Astrocyte (in vitro differentiated cells and primary cell): ENCODE measurements at regions not wholly inside any gene's neighbourhood (a gene's known extent, or its start where the extent isn't known, plus 50 kb on each side); places are given as distances from the start of the nearest gene placed in this dataset.

ENCODE experiments used
- DNase-seq: peaks from one replicate; pipeline ENCODE4 v3.0.0-alpha.2; 2010; ENCODE audit warnings: low read depth
- FAIRE-seq: peaks from 2 replicates; lab custom pipeline; 2011; peaks lifted over from hg19 to GRCh38; lab: Jason Lieb, UNC
- H2AFZ ChIP-seq: 2 replicates; pipeline ENCODE4 v1.6.0; 2012; ENCODE audit warnings: low read depth, low read length, inconsistent platforms
- H3K27ac ChIP-seq: 2 replicates; pipeline ENCODE4 v1.5.1; 2011; ENCODE audit warnings: low read depth, low read length, inconsistent platforms
- H3K27me3 ChIP-seq: 2 replicates; pipeline ENCODE4 v1.6.0; 2011; ENCODE audit warnings: low read length, inconsistent platforms; ENCODE audit not compliant: insufficient read depth
- H3K36me3 ChIP-seq: 2 replicates; pipeline ENCODE4 v1.5.1; 2011; ENCODE audit warnings: low read length, inconsistent platforms; ENCODE audit not compliant: insufficient read depth
- H3K4me1 ChIP-seq: 2 replicates; pipeline ENCODE4 v1.5.1; 2011; ENCODE audit warnings: low read length, inconsistent platforms; ENCODE audit not compliant: insufficient read depth
- H3K4me2 ChIP-seq: 2 replicates; pipeline ENCODE4 v1.6.0; 2012; ENCODE audit warnings: low read length, inconsistent platforms
- H3K4me3 ChIP-seq: 2 replicates; pipeline ENCODE4 v1.5.1; 2011; ENCODE audit warnings: low read depth, mild to moderate bottlenecking, low read length, inconsistent platforms; ENCODE audit not compliant: insufficient read depth
- H3K79me2 ChIP-seq: 2 replicates; pipeline ENCODE4 v1.6.0; 2012; ENCODE audit warnings: mild to moderate bottlenecking, low read length, inconsistent platforms; ENCODE audit not compliant: insufficient read depth
- H3K9ac ChIP-seq: 2 replicates; pipeline ENCODE4 v1.6.0; 2012; ENCODE audit warnings: mild to moderate bottlenecking, low read length, inconsistent platforms
- H3K9me3 ChIP-seq: 2 replicates; pipeline ENCODE4 v1.5.1; 2012; ENCODE audit warnings: low read depth, mild to moderate bottlenecking, low read length, inconsistent platforms; ENCODE audit not compliant: insufficient read depth
- H4K20me1 ChIP-seq: 2 replicates; pipeline ENCODE4 v1.6.0; 2012; ENCODE audit warnings: low read length, inconsistent platforms; ENCODE audit not compliant: insufficient read depth
- H3K27ac Mint-ChIP-seq: one replicate; pipeline ENCODE4 v1.8.0; 2021; ENCODE audit warnings: mild to moderate bottlenecking, mixed read lengths; ENCODE audit not compliant: unreplicated experiment
- H3K27me3 Mint-ChIP-seq: one replicate; pipeline ENCODE4 v1.8.0; 2021; ENCODE audit warnings: low read depth, mixed read lengths; ENCODE audit not compliant: unreplicated experiment
- H3K36me3 Mint-ChIP-seq: one replicate; pipeline ENCODE4 v1.8.0; 2021; ENCODE audit warnings: low read depth, mixed read lengths; ENCODE audit not compliant: unreplicated experiment
- H3K4me1 Mint-ChIP-seq: one replicate; pipeline ENCODE4 v1.8.0; 2021; ENCODE audit warnings: low read depth, mixed read lengths; ENCODE audit not compliant: unreplicated experiment
- H3K4me3 Mint-ChIP-seq: one replicate; pipeline ENCODE4 v1.8.0; 2021; ENCODE audit warnings: mild to moderate bottlenecking, moderate library complexity, mixed read lengths; ENCODE audit not compliant: unreplicated experiment
- H3K9me3 Mint-ChIP-seq: one replicate; pipeline ENCODE4 v1.8.0; 2021; ENCODE audit warnings: mild to moderate bottlenecking, mixed read lengths; ENCODE audit not compliant: unreplicated experiment
- CTCF ChIP-seq: IDR thresholded peaks from 2 replicates; pipeline ENCODE4 v1.5.1; 2011; ENCODE audit warnings: low read depth, mild to moderate bottlenecking, inconsistent platforms, low read length, moderate library complexity; ENCODE audit not compliant: insufficient read depth
- EZH2 ChIP-seq: IDR thresholded peaks from 2 replicates; pipeline ENCODE4 v1.6.1; 2012; ENCODE audit warnings: mild to moderate bottlenecking, low read length, inconsistent platforms; ENCODE audit not compliant: insufficient read depth

GRCh38 chr15:81481346-81481745, 107.3 kb upstream of the TMC3 start:
- Histone ChIP-seq H3K9ac (no peak overlapping the region), H3K9me3 (no peaks in the 10 kb centered on the region), H3K4me3 (no peak overlapping the region), H4K20me1 (no peaks in the 10 kb centered on the region), H3K36me3 (no peaks in the 10 kb centered on the region), H2AFZ (no peak overlapping the region), H3K27me3 (no peaks in the 10 kb centered on the region), H3K4me2 (no peak overlapping the region), H3K27ac (no peak overlapping the region), H3K79me2 (no peaks in the 10 kb centered on the region), H3K4me1 (no peaks in the 10 kb centered on the region)
- no peaks in the 10 kb centered on the region for H3K36me3 Mint-ChIP-seq
- no peaks in the 10 kb centered on the region for H3K9me3 Mint-ChIP-seq
- FAIRE-seq: no peak
- no peaks in the 10 kb centered on the region for H3K4me1 Mint-ChIP-seq
- H3K27ac Mint-ChIP-seq: no peak overlapping the region
- H3K4me3 Mint-ChIP-seq: no peak overlapping the region
- TF ChIP-seq EZH2 (no peak), CTCF (no peak)
- DNase-seq: no peak
- peaks cover 19% of the 10 kb centered on the region for H3K27me3 Mint-ChIP-seq

GRCh38 chr15:81480645-81481053, 106.6 kb upstream of the TMC3 start:
- no peaks in the 10 kb centered on the region for H3K36me3 ChIP-seq
- H3K9me3 ChIP-seq: no peaks in the 10 kb centered on the region
- no peak overlapping the region for H2AFZ ChIP-seq
- no peaks in the 10 kb centered on the region for H3K4me1 Mint-ChIP-seq
- FAIRE-seq (no peak), DNase-seq (peak; percentile 19)
- H3K27me3 ChIP-seq: no peaks in the 10 kb centered on the region
- no peaks in the 10 kb centered on the region for H3K4me1 ChIP-seq
- H3K4me3 ChIP-seq: no peak overlapping the region
- no peak overlapping the region for H3K9ac ChIP-seq
- H3K27ac Mint-ChIP-seq: no peak overlapping the region
- peaks cover 19% of the 10 kb centered on the region for H3K27me3 Mint-ChIP-seq
- H3K36me3 Mint-ChIP-seq: no peaks in the 10 kb centered on the region
- no peak overlapping the region for H3K27ac ChIP-seq
- no peaks in the 10 kb centered on the region for H3K9me3 Mint-ChIP-seq
- no peaks in the 10 kb centered on the region for H4K20me1 ChIP-seq
- no peak overlapping the region for H3K4me3 Mint-ChIP-seq
- H3K4me2 ChIP-seq: peak overlapping the region; percentile 62
- TF ChIP-seq CTCF (peak; percentile 80), EZH2 (no peak)
- no peaks in the 10 kb centered on the region for H3K79me2 ChIP-seq

GRCh38 chr15:81478354-81478753, 104.3 kb upstream of the TMC3 start:
- H3K9me3 ChIP-seq: no peaks in the 10 kb centered on the region
- no peak overlapping the region for H3K4me2 ChIP-seq
- no peak overlapping the region for H3K9ac ChIP-seq
- no peak overlapping the region for H2AFZ ChIP-seq
- no peaks in the 10 kb centered on the region for H3K4me1 ChIP-seq
- no peak overlapping the region for H3K27ac ChIP-seq
- no peaks in the 10 kb centered on the region for H3K79me2 ChIP-seq
- H3K27ac Mint-ChIP-seq: no peak overlapping the region
- peaks cover 4% of the 10 kb centered on the region for H3K27me3 ChIP-seq
- H3K9me3 Mint-ChIP-seq: no peaks in the 10 kb centered on the region
- no peaks in the 10 kb centered on the region for H3K4me1 Mint-ChIP-seq
- H3K4me3 ChIP-seq: no peak overlapping the region
- no peak for TF ChIP-seq CTCF
- TF ChIP-seq EZH2: no peak
- no peaks in the 10 kb centered on the region for H3K36me3 ChIP-seq
- H4K20me1 ChIP-seq: no peaks in the 10 kb centered on the region
- H3K36me3 Mint-ChIP-seq: no peaks in the 10 kb centered on the region
- H3K27me3 Mint-ChIP-seq: peaks cover 14% of the 10 kb centered on the region
- DNase-seq (no peak), FAIRE-seq (no peak)
- H3K4me3 Mint-ChIP-seq: no peak overlapping the region
